Peyer's patch (tissue), 4 donors: ENCODE measurements at regions not wholly inside any gene's neighbourhood (a gene's known extent, or its start where the extent isn't known, plus 50 kb on each side); places are given as distances from the start of the nearest gene placed in this dataset.
"Not testable (repeated sequence)": the region's sequence is repeated elsewhere in the genome, so short reads cannot be mapped to it uniquely, and the experiment has no call there.

Experiments
- DNase-seq, 3 donors: peaks; one replicate each; pipeline ENCODE4 v3.0.0-alpha.2; 2017 to 2019
- H3K27ac ChIP-seq, 4 donors: fragments of 200-600 bp; sonication (generic); one replicate each; pipeline ENCODE4 v1.5.1; 2016 to 2019
- H3K27me3 ChIP-seq, 2 donors: fragments of 200-600 bp; sonication (generic); one replicate each; pipeline ENCODE4 v1.5.1; 2019
- H3K36me3 ChIP-seq, 3 donors: fragments of 200-600 bp; sonication (generic); one replicate each; pipeline ENCODE4 v1.5.1; 2016 to 2019
- H3K4me1 ChIP-seq, 4 donors: fragments of 200-600 bp; sonication (generic); one replicate each; pipeline ENCODE4 v1.5.1; 2016 to 2019
- H3K4me3 ChIP-seq, 4 donors: fragments of 200-600 bp; sonication (generic); 1 replicate in 3 of 4; 2 replicates in 1 of 4; pipeline ENCODE4 v1.5.1; 2016 to 2019; ENCODE audit warnings: mild to moderate bottlenecking in 1 of 4
- H3K9me3 ChIP-seq, 4 donors: fragments of 200-600 bp; sonication (generic); one replicate each; pipeline ENCODE4 v1.5.1; 2016 to 2019; ENCODE audit warnings: mild to moderate bottlenecking in 1 of 4
- CTCF ChIP-seq, 6 experiments: fragments of 450-650 bp in 4 of 6; fragments of 200-600 bp in 2 of 6; sonication (generic) in 1 of 6; IDR thresholded peaks; one replicate each; pipeline ENCODE4 v1.5.1; 2017 to 2019; ENCODE audit warnings: antibody characterized with exemption in 6 of 6, mild to moderate bottlenecking in 3 of 6, moderate library complexity in 1 of 6
- POLR2A ChIP-seq, 2 donors: fragments of 450-650 bp; IDR thresholded peaks; one replicate each; pipeline ENCODE4 v1.5.1; 2017; ENCODE audit warnings: antibody characterized with exemption in 2 of 2, mild to moderate bottlenecking in 2 of 2, moderate library complexity in 2 of 2

- Histone ChIP-seq H3K4me3 (no peak overlapping the region), H3K9me3 (no peaks in the 10 kb centered on the region), H3K4me1 (peaks cover 0 to 7% (median 0%) of the 10 kb centered on the region in 4 donors), H3K27me3 (no peaks in the 10 kb centered on the region), H3K27ac (no peak overlapping the region), H3K36me3 (no peaks in the 10 kb centered on the region)
- TF ChIP-seq POLR2A (IDR thresholded peaks at IDR 0.05): no peak
- TF ChIP-seq CTCF (IDR thresholded peaks at IDR 0.05): no peak
- peak in 2 of 3 donors; percentile 20 to 34 for DNase-seq
Observed at GRCh38 chr10:78337646-78338391, 304.2 kb downstream of the RPS24 start.

GRCh38 chr10:78338717-78339116 lies 305.1 kb downstream of the RPS24 start:
- Histone ChIP-seq H3K4me1 (peaks cover 0 to 7% (median 0%) of the 10 kb centered on the region in 4 donors), H3K27ac (no peak overlapping the region), H3K9me3 (no peaks in the 10 kb centered on the region), H3K27me3 (no peaks in the 10 kb centered on the region), H3K36me3 (no peaks in the 10 kb centered on the region), H3K4me3 (no peak overlapping the region)
- peak in 1 of 3 donors; percentile 18 for DNase-seq
- TF ChIP-seq POLR2A (IDR thresholded peaks at IDR 0.05) (no peak), CTCF (IDR thresholded peaks at IDR 0.05) (no peak)

GRCh38 chr10:78339251-78339650 lies 305.6 kb downstream of the RPS24 start:
- H3K4me1 ChIP-seq: peaks cover 0 to 7% (median 0%) of the 10 kb centered on the region in 4 donors
- no peak overlapping the region for H3K4me3 ChIP-seq
- peak in 2 of 3 donors; percentile 9 for DNase-seq
- no peak overlapping the region for H3K27ac ChIP-seq
- H3K9me3 ChIP-seq: no peaks in the 10 kb centered on the region
- no peaks in the 10 kb centered on the region for H3K36me3 ChIP-seq
- no peaks in the 10 kb centered on the region for H3K27me3 ChIP-seq
- TF ChIP-seq POLR2A (IDR thresholded peaks at IDR 0.05): no peak
- no peak for TF ChIP-seq CTCF (IDR thresholded peaks at IDR 0.05)

- no peaks in the 10 kb centered on the region for H3K36me3 ChIP-seq
- TF ChIP-seq POLR2A (IDR thresholded peaks at IDR 0.05): no peak
- TF ChIP-seq CTCF (IDR thresholded peaks at IDR 0.05): no peak
- DNase-seq: peak in 1 of 3 donors; percentile 26
- no peak overlapping the region for H3K27ac ChIP-seq
- H3K4me1 ChIP-seq: no peaks in the 10 kb centered on the region
- no peaks in the 10 kb centered on the region for H3K27me3 ChIP-seq
- H3K9me3 ChIP-seq: no peaks in the 10 kb centered on the region
- H3K4me3 ChIP-seq: no peak overlapping the region
Observed at GRCh38 chr10:78341953-78342614, 308.4 kb downstream of the RPS24 start.

- no peak overlapping the region for H3K27ac ChIP-seq
- no peak overlapping the region for H3K4me3 ChIP-seq
- DNase-seq: peak in 1 of 3 donors; percentile 17
- H3K9me3 ChIP-seq: no peaks in the 10 kb centered on the region
- H3K36me3 ChIP-seq: no peaks in the 10 kb centered on the region
- no peaks in the 10 kb centered on the region for H3K4me1 ChIP-seq
- TF ChIP-seq CTCF (IDR thresholded peaks at IDR 0.05) (no peak), POLR2A (IDR thresholded peaks at IDR 0.05) (no peak)
- no peaks in the 10 kb centered on the region for H3K27me3 ChIP-seq
Observed at GRCh38 chr10:78342827-78343653, 309.4 kb downstream of the RPS24 start.

GRCh38 chr10:78344257-78344656 lies 310.6 kb downstream of the RPS24 start:
- H3K4me3 ChIP-seq, H3K27me3 ChIP-seq, H3K27ac ChIP-seq, H3K36me3 ChIP-seq, H3K4me1 ChIP-seq, H3K9me3 ChIP-seq: not testable (repeated sequence)
- DNase-seq: peak in 1 of 3 donors; percentile 6

- H3K27ac ChIP-seq, H3K27me3 ChIP-seq, H3K4me3 ChIP-seq, H3K36me3 ChIP-seq, H3K9me3 ChIP-seq, H3K4me1 ChIP-seq: not testable (repeated sequence)
- DNase-seq: peak in 1 of 3 donors; percentile 15
Observed at GRCh38 chr10:78345515-78345914, 311.9 kb downstream of the RPS24 start.
